NT2/D1 (cell line): ENCODE measurements at regions not wholly inside any gene's neighbourhood (a gene's known extent, or its start where the extent isn't known, plus 50 kb on each side); places are given as distances from the start of the nearest gene placed in this dataset.
"Not testable (repeated sequence)": the region's sequence is repeated elsewhere in the genome, so short reads cannot be mapped to it uniquely, and the experiment has no call there.

ENCODE experiments used
- DNase-seq: peaks from one replicate; pipeline ENCODE4 v3.0.0-alpha.2; 2011; ENCODE audit warnings: low read depth, low spot score
- H3K27me3 ChIP-seq: 2 replicates; pipeline ENCODE4 v1.6.0; 2011; ENCODE audit warnings: mild to moderate bottlenecking; ENCODE audit not compliant: insufficient read length, insufficient read depth
- H3K36me3 ChIP-seq: 2 replicates; pipeline ENCODE4 v1.6.1; 2011; ENCODE audit warnings: mild to moderate bottlenecking, low read length, mixed read lengths; ENCODE audit not compliant: insufficient read depth, insufficient read length
- H3K4me1 ChIP-seq: 2 replicates; pipeline ENCODE4 v1.5.1; 2011; ENCODE audit not compliant: insufficient read depth, insufficient read length
- H3K4me3 ChIP-seq: 2 replicates; pipeline ENCODE4 v1.5.1; 2011; ENCODE audit warnings: low read depth; ENCODE audit not compliant: insufficient read length
- H3K9ac ChIP-seq: 2 replicates; pipeline ENCODE4 v1.6.0; 2011; ENCODE audit warnings: low read depth; ENCODE audit not compliant: insufficient read length
- H3K9me3 ChIP-seq: 2 replicates; pipeline ENCODE4 v1.5.1; 2011; ENCODE audit warnings: mild to moderate bottlenecking, low read length; ENCODE audit not compliant: insufficient read depth
- SUZ12 ChIP-seq: IDR thresholded peaks from 2 replicates; pipeline ENCODE4 v1.6.1; 2011; ENCODE audit not compliant: insufficient read length, insufficient read depth; ENCODE audit errors: extremely low read depth
- YY1 ChIP-seq: IDR thresholded peaks from 2 replicates; pipeline ENCODE4 v1.6.1; 2011; ENCODE audit not compliant: insufficient read length, insufficient read depth
- ZNF274 ChIP-seq: IDR thresholded peaks from 2 replicates; pipeline ENCODE4 v1.6.1; 2011; ENCODE audit warnings: mild to moderate bottlenecking, low read depth, low read length

GRCh38 chr7:51613911-51614357 lies 297.3 kb upstream of the COBL start:
- H3K36me3 ChIP-seq = no peaks in the 10 kb centered on the region
- H3K9ac ChIP-seq = no peak overlapping the region
- TF ChIP-seq YY1 = no peak
- TF ChIP-seq ZNF274 = no peak
- no peak for TF ChIP-seq SUZ12
- no peaks in the 10 kb centered on the region for H3K4me1 ChIP-seq
- H3K9me3 ChIP-seq = no peaks in the 10 kb centered on the region
- no peak overlapping the region for H3K4me3 ChIP-seq
- no peak for DNase-seq
- H3K27me3 ChIP-seq = no peaks in the 10 kb centered on the region

- no peaks in the 10 kb centered on the region for H3K4me1 ChIP-seq
- H3K9ac ChIP-seq = no peak overlapping the region
- no peaks in the 10 kb centered on the region for H3K36me3 ChIP-seq
- no peaks in the 10 kb centered on the region for H3K9me3 ChIP-seq
- no peak overlapping the region for H3K4me3 ChIP-seq
- no peak for TF ChIP-seq SUZ12
- TF ChIP-seq YY1 = no peak
- TF ChIP-seq ZNF274 = no peak
- H3K27me3 ChIP-seq = no peaks in the 10 kb centered on the region
- no peak for DNase-seq
These were observed 295.3 kb upstream of the COBL start for GRCh38 chr7:51611937-51612336.

GRCh38 chr7:51607447-51607846 lies 290.8 kb upstream of the COBL start:
- DNase-seq = no peak
- Histone ChIP-seq H3K9me3 (no peaks in the 10 kb centered on the region), H3K27me3 (no peaks in the 10 kb centered on the region), H3K36me3 (no peaks in the 10 kb centered on the region), H3K9ac (no peak overlapping the region), H3K4me3 (no peak overlapping the region), H3K4me1 (no peaks in the 10 kb centered on the region)
- TF ChIP-seq SUZ12 (no peak), YY1 (no peak), ZNF274 (no peak)

GRCh38 chr7:51606601-51607154 lies 290.1 kb upstream of the COBL start:
- TF ChIP-seq SUZ12 (no peak), YY1 (no peak), ZNF274 (no peak)
- H3K9ac ChIP-seq = no peak overlapping the region
- H3K36me3 ChIP-seq = no peaks in the 10 kb centered on the region
- no peaks in the 10 kb centered on the region for H3K9me3 ChIP-seq
- no peaks in the 10 kb centered on the region for H3K27me3 ChIP-seq
- H3K4me3 ChIP-seq = no peak overlapping the region
- H3K4me1 ChIP-seq = no peaks in the 10 kb centered on the region
- DNase-seq = no peak

GRCh38 chr7:51602376-51602775 lies 285.8 kb upstream of the COBL start:
- no peak for DNase-seq
- no peak for TF ChIP-seq YY1
- TF ChIP-seq ZNF274 = no peak
- no peaks in the 10 kb centered on the region for H3K36me3 ChIP-seq

GRCh38 chr7:51601461-51601860 lies 284.9 kb upstream of the COBL start:
- DNase-seq = no peak
- no peak overlapping the region for H3K9ac ChIP-seq
- H3K4me3 ChIP-seq = no peak overlapping the region
- H3K9me3 ChIP-seq = peaks cover 16% of the 10 kb centered on the region; the same call in 1 of the 2 replicates
- no peaks in the 10 kb centered on the region for H3K4me1 ChIP-seq
- H3K27me3 ChIP-seq = no peaks in the 10 kb centered on the region
- no peaks in the 10 kb centered on the region for H3K36me3 ChIP-seq
- no peak for TF ChIP-seq ZNF274
- TF ChIP-seq YY1 = no peak
- no peak for TF ChIP-seq SUZ12

More at GRCh38 chr7:51602376-51602775, 285.8 kb upstream of the COBL start:
- no peaks in the 10 kb centered on the region for H3K4me1 ChIP-seq
- no peak overlapping the region for H3K9ac ChIP-seq
- no peaks in the 10 kb centered on the region for H3K27me3 ChIP-seq
- H3K9me3 ChIP-seq = peaks cover 16% of the 10 kb centered on the region; the same call in 1 of the 2 replicates
- H3K4me3 ChIP-seq = no peak overlapping the region

GRCh38 chr7:51599935-51600334 lies 283.3 kb upstream of the COBL start:
- H3K4me1 ChIP-seq, DNase-seq, H3K27me3 ChIP-seq, H3K9ac ChIP-seq, H3K36me3 ChIP-seq, H3K4me3 ChIP-seq: not testable (repeated sequence)
- H3K9me3 ChIP-seq = peaks cover 16% of the 10 kb centered on the region; the same call in 1 of the 2 replicates
